Muscle layer of colon (tissue), 2 donors: ENCODE measurements at regions not wholly inside any gene's neighbourhood (a gene's known extent, or its start where the extent isn't known, plus 50 kb on each side); places are given as distances from the start of the nearest gene placed in this dataset.
"Not testable (repeated sequence)": the region's sequence is repeated elsewhere in the genome, so short reads cannot be mapped to it uniquely, and the experiment has no call there.

ENCODE experiments used
- H3K27ac ChIP-seq: one replicate; pipeline ENCODE4 v1.7.0; 2013; ENCODE audit warnings: low read depth, mild to moderate bottlenecking, low read length, moderate library complexity
- H3K27me3 ChIP-seq, 2 donors: one replicate each; pipeline ENCODE4 v1.7.0; 2013; ENCODE audit warnings: low read length in 2 of 2, mild to moderate bottlenecking in 2 of 2; ENCODE audit not compliant: insufficient read depth in 2 of 2, control insufficient read depth in 1 of 2
- H3K36me3 ChIP-seq: one replicate; pipeline ENCODE4 v1.7.0; 2013; ENCODE audit warnings: mild to moderate bottlenecking, low read length; ENCODE audit not compliant: insufficient read depth
- H3K4me1 ChIP-seq: one replicate; pipeline ENCODE4 v1.7.0; 2013; ENCODE audit warnings: mild to moderate bottlenecking, low read length; ENCODE audit not compliant: insufficient read depth
- H3K4me3 ChIP-seq, 2 donors: one replicate each; pipeline ENCODE4 v1.7.0; 2013; ENCODE audit warnings: low read length in 2 of 2, low read depth in 1 of 2, mild to moderate bottlenecking in 1 of 2, moderate library complexity in 1 of 2
- H3K9ac ChIP-seq: one replicate; pipeline ENCODE4 v1.7.0; 2013; ENCODE audit warnings: low read length
- H3K9me3 ChIP-seq: one replicate; pipeline ENCODE4 v1.7.0; 2013; ENCODE audit warnings: mild to moderate bottlenecking, low read length
- donor health status: abdominal sarcoma.
- donor health status: Adenocarcinoma of cecum.

- Histone ChIP-seq H3K9me3 (no peaks in the 10 kb centered on the region), H3K27ac (no peak overlapping the region), H3K9ac (no peak overlapping the region), H3K4me3 (no peak overlapping the region), H3K4me1 (no peaks in the 10 kb centered on the region), H3K36me3 (no peaks in the 10 kb centered on the region), H3K27me3 (no peaks in the 10 kb centered on the region)
These were observed 100.2 kb downstream of the FBXO8 start for GRCh38 chr4:174183259-174183658.

- H3K4me3 ChIP-seq, result no peak overlapping the region
- H3K9me3 ChIP-seq, result no peaks in the 10 kb centered on the region
- H3K4me1 ChIP-seq, result peaks cover 7% of the 10 kb centered on the region
- no peaks in the 10 kb centered on the region for H3K27me3 ChIP-seq
- no peaks in the 10 kb centered on the region for H3K36me3 ChIP-seq
- no peak overlapping the region for H3K9ac ChIP-seq
- H3K27ac ChIP-seq, result no peak overlapping the region
These were observed 101.6 kb downstream of the FBXO8 start for GRCh38 chr4:174181827-174182226.

GRCh38 chr4:174177536-174177935 lies 105.9 kb downstream of the FBXO8 start:
- Histone ChIP-seq H3K27me3 (no peaks in the 10 kb centered on the region), H3K9me3 (no peaks in the 10 kb centered on the region), H3K27ac (no peak overlapping the region), H3K4me3 (no peak overlapping the region), H3K4me1 (peaks cover 7% of the 10 kb centered on the region), H3K36me3 (no peaks in the 10 kb centered on the region), H3K9ac (no peak overlapping the region)

- not testable (repeated sequence) for H3K4me3 ChIP-seq, H3K27ac ChIP-seq, H3K9me3 ChIP-seq, H3K27me3 ChIP-seq, H3K4me1 ChIP-seq, H3K36me3 ChIP-seq, H3K9ac ChIP-seq
These were observed 107.6 kb downstream of the FBXO8 start for GRCh38 chr4:174175836-174176235.

GRCh38 chr4:174173360-174173759 lies 110.1 kb downstream of the FBXO8 start:
- peaks cover 7% of the 10 kb centered on the region for H3K4me1 ChIP-seq
- H3K27me3 ChIP-seq, result no peaks in the 10 kb centered on the region
- H3K36me3 ChIP-seq, result no peaks in the 10 kb centered on the region
- H3K4me3 ChIP-seq, result no peak overlapping the region
- H3K27ac ChIP-seq, result no peak overlapping the region
- H3K9me3 ChIP-seq, result no peaks in the 10 kb centered on the region
- H3K9ac ChIP-seq, result no peak overlapping the region

GRCh38 chr4:174172274-174172673 lies 111.2 kb downstream of the FBXO8 start:
- H3K4me3 ChIP-seq, result no peak overlapping the region
- H3K36me3 ChIP-seq, result no peaks in the 10 kb centered on the region
- peaks cover 3% of the 10 kb centered on the region for H3K4me1 ChIP-seq
- H3K27me3 ChIP-seq, result no peaks in the 10 kb centered on the region
- H3K27ac ChIP-seq, result no peak overlapping the region
- no peaks in the 10 kb centered on the region for H3K9me3 ChIP-seq
- no peak overlapping the region for H3K9ac ChIP-seq

- Histone ChIP-seq H3K27me3 (no peaks in the 10 kb centered on the region), H3K9me3 (no peaks in the 10 kb centered on the region), H3K4me1 (no peaks in the 10 kb centered on the region), H3K36me3 (no peaks in the 10 kb centered on the region), H3K4me3 (no peak overlapping the region), H3K9ac (no peak overlapping the region), H3K27ac (no peak overlapping the region)
These were observed 112.6 kb downstream of the FBXO8 start for GRCh38 chr4:174170906-174171305.

- Histone ChIP-seq H3K9ac (no peak overlapping the region), H3K36me3 (no peaks in the 10 kb centered on the region), H3K27me3 (no peaks in the 10 kb centered on the region), H3K27ac (no peak overlapping the region), H3K4me3 (no peak overlapping the region), H3K9me3 (no peaks in the 10 kb centered on the region), H3K4me1 (no peaks in the 10 kb centered on the region)
These were observed 113.4 kb downstream of the FBXO8 start for GRCh38 chr4:174170091-174170490.

GRCh38 chr4:174157106-174157607 lies 126.3 kb downstream of the FBXO8 start:
- no peak overlapping the region for H3K27ac ChIP-seq
- peaks cover 20% of the 10 kb centered on the region for H3K4me1 ChIP-seq
- H3K27me3 ChIP-seq, result no peaks in the 10 kb centered on the region
- no peaks in the 10 kb centered on the region for H3K9me3 ChIP-seq
- peak overlapping the region in 1 of 2 donors; percentile 19 for H3K4me3 ChIP-seq
- H3K9ac ChIP-seq, result no peak overlapping the region
- no peaks in the 10 kb centered on the region for H3K36me3 ChIP-seq

GRCh38 chr4:174156239-174156826 lies 127.1 kb downstream of the FBXO8 start:
- peaks cover 22% of the 10 kb centered on the region for H3K4me1 ChIP-seq
- no peaks in the 10 kb centered on the region for H3K27me3 ChIP-seq
- no peaks in the 10 kb centered on the region for H3K9me3 ChIP-seq
- H3K9ac ChIP-seq, result no peak overlapping the region
- peak overlapping the region; percentile 43 for H3K27ac ChIP-seq
- H3K36me3 ChIP-seq, result no peaks in the 10 kb centered on the region
- peak overlapping the region; percentile 4 for H3K4me3 ChIP-seq

GRCh38 chr4:174154215-174154854 lies 129.1 kb downstream of the FBXO8 start:
- Histone ChIP-seq H3K4me3 (peak overlapping the region; percentile 1 to 54), H3K9ac (peak overlapping the region; percentile 45), H3K36me3 (no peaks in the 10 kb centered on the region), H3K9me3 (no peaks in the 10 kb centered on the region), H3K27me3 (no peaks in the 10 kb centered on the region), H3K4me1 (peaks cover 22% of the 10 kb centered on the region), H3K27ac (peak overlapping the region; percentile 64)
